NCI-H1092 treated with DMSO at 0.1 percent for 48 hours (cell line): ENCODE measurements at regions not wholly inside any gene's neighbourhood (a gene's known extent, or its start where the extent isn't known, plus 50 kb on each side); places are given as distances from the start of the nearest gene placed in this dataset.

ENCODE experiments used
- DNase-seq: peaks from one replicate; lab custom pipeline; 2025; lab: John Stamatoyannopoulos, UW

- DNase-seq = no peak
These were observed 367.9 kb downstream of the FAM133A start for GRCh38 chrX:94041881-94042280.

- no peak for DNase-seq
These were observed 371.7 kb downstream of the FAM133A start for GRCh38 chrX:94045724-94046123.

DNA sequence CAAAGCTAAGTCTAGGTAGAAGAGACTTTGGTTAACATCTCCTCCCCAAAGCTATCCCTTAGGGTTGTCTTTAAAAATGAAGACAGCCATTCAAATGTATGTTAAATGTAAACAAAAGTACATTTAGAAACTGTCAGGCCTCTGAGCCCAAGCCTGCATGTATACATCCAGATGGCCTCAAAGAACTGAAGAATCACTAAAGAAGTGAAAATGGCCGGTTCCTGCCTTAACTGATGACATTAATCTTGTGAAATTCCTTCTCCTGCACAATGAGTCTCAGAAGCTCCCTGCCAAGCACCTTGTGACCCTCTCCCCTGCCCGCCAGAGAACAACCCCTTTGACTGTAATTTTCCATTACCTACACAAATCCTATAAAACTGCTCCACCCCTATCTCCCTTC, 377.9 kb downstream of the FAM133A start:
- DNase-seq = no peak

DNA sequence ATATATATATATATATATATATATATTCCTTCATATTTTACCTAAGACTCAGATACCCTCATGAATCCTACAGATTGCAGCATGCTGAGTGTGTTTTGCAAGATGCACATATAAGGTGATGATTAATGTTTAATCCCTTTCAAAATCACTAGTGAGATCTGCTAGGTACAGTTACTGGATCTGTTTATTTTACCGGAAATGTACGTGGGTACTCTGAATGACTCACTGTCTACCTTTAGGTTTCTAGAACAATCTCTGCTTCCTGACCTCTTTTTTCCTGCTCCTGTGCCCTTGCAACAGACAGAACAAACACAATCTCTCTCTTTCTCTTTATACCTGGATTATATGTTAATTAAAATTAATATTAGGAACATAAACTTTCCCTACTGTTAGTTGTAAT, 379.6 kb downstream of the FAM133A start:
- no peak for DNase-seq

DNA sequence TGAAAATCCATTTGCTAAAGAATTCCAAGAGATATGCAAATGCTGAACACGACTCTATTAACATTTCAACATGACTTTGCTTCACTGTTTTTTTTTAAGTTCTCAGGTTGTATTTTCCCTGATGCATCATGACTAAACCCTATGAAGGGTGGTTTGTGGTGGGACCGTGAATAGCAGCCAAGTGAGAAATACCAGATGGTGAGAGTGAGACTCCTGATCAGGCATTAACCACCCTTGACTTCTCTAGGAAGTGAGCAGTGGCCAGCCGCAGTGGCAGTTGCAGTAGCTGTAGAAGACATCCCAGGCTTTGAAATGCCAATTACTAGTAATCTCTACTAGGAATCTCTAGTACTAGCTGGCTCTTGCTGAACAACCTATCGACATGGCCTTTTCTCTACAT, 383.4 kb downstream of the FAM133A start:
- DNase-seq = no peak

DNA sequence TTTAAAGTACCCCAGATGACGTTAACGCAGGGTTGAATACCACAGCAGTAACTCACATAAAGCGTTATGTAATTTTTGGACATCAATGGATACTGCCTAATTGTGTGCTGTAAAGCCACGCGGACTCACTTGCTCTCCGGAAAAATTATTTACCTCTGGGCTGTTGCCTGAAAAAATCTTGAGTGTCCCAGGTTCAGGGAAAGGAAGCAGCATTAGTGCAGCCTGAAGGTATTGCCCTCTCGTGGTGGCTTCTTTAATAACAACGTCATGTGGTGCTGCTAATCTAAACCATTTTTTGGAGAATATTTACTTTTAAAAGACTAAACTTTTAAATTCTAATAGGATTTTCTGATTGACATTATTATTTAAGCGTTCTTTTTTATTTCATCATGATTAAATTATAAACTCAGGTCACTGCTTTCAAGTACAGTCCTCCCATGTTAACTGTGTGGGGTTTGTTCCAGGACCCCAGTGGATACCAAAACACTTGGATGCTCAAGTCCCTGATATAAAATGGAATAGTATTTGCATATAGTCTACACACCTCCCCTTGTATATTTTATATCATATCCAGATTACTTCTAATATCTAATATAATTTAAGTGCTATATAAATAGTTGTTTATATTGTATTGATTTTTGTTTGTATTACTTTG, 384.8 kb downstream of the FAM133A start:
- peak; percentile 2 for DNase-seq

GRCh38 chrX:94065091-94065490, 391.1 kb downstream of the FAM133A start:
- no peak for DNase-seq

DNA sequence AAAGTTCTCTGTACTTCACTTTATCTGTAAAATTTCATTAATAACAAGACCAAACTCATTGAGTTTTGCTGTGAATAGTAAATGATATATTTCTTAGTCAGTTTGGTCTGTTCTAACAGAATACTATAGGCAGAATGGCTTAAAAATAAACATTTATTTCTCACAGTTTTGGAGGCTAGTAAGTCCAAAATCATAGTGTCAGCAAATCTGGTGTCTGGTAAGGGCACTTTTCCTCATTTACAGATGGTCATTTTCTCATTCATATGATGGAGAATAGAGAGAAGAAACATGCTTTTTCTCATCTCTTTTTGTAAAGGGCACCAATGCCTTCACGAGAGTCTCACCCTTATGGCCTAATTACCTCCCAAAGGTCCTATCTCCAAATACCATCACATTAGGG, 415.1 kb downstream of the FAM133A start:
- DNase-seq = no peak

DNA sequence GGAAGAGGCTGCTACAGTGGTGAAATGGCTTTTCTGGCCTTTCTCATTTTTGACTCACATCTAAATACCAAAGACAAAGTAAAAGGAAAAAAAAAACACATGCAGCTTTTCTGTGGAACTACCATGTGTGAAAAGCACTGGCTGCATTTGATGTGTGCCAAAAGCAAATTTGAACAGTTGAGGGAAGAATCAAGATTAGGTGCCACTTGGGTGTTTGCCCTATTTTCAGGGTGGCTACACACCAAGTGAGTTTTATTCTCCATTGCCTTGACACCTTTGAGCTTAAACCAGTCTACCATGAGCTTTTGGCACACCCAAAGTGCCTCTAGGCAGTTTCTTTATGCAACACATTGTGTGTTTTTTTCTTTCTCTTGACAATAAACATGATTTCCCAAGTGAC, 423.9 kb downstream of the FAM133A start:
- DNase-seq = no peak

- DNase-seq = no peak
These were observed 434.0 kb downstream of the FAM133A start for GRCh38 chrX:94107981-94108380.

DNA sequence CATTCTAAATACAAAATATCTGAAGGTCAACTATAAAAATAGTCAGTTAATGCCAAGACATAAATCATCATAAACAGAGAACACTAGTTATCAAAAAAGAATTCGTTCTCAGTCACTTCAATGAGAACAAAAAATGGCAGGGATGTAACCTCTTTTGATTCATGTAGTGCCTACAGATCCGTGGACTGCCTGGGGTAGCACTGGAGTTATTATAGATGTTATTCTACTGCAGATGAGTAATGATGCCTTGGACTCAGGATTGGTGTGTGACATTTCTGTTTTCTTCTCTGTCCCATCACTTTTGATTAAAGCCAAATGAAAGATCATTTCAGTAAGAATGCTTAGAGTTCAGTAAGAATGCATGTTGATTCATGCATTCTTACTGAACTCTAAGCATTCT, 440.4 kb downstream of the FAM133A start:
- DNase-seq = no peak

GRCh38 chrX:94121799-94122198, 447.8 kb downstream of the FAM133A start:
- no peak for DNase-seq

- DNase-seq = no peak
These were observed 449.1 kb downstream of the FAM133A start for GRCh38 chrX:94123062-94123461.

- no peak for DNase-seq
These were observed 489.0 kb downstream of the FAM133A start for GRCh38 chrX:94162971-94163370.

DNA sequence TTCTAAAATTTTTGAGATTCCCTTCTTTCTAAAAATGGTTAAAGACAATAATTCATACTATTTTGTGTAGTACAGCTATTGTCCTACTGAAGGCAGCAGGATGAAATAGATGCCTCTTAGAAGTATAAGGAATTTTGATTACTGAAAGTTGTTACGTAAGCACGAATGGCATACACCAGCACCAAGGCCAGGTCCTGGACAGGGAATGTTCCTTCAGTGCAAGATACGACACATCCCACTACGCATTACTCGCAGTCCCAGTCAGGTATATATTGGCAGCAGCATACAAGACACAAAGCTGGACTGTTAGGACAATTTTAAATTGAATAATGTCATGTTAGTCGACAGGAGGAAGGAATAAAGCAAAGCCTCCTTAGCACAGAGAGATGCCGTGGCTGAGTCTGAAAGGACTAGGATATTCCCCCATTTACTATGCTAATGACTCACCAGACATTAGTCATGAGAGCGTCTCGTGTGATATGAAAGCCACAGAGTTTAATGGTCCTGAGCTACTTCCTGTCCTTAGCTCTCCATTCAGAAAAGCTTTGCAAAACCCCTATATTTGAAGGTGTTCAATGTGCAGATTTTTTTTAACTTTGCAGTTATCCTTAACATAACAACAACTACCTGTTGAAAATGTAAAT, 504.3 kb downstream of the FAM133A start:
- no peak for DNase-seq

DNA sequence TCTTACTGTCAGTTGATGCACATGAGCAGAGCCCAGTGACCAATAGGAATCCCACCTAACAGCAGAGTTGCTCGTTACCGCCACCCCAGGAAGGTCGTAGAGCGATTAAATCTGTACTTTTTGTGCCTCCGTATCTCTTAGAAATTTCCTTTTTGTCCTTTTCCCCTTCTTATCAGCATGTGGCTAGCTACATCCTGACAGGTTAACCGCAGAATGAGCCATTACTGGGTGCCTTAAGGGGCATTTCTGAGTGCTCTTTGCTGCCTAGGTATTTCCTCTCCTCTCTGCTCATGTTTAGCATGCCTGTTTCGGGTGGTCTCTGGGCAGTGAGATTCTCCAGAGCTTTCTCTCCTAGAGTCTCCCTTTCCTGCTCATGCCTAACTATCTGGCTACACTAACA, 530.5 kb downstream of the FAM133A start:
- DNase-seq = no peak

- DNase-seq = no peak
These were observed 542.7 kb downstream of the FAM133A start for GRCh38 chrX:94216738-94217137.

- no peak for DNase-seq
These were observed 578.2 kb downstream of the FAM133A start for GRCh38 chrX:94252211-94252610.

DNA sequence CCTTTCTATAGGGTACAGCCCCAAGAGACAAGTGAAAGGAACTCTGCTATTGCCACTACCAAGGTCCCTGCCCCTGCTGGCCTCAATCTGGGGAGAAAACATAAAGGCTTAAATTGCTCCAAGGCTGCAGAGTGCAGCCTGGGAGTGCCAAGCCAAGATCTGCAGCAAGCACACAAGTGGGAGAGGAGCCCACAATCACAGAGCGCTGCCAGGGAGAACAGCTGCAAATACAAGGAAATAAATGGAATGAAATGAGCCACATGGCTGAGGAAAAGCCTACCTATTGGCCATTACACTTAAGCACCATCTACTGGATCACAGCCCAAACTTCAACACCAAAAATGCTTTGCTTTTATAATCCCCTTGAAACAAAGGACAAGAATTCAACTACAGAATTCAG, 582.4 kb downstream of the FAM133A start:
- DNase-seq = no peak

DNA sequence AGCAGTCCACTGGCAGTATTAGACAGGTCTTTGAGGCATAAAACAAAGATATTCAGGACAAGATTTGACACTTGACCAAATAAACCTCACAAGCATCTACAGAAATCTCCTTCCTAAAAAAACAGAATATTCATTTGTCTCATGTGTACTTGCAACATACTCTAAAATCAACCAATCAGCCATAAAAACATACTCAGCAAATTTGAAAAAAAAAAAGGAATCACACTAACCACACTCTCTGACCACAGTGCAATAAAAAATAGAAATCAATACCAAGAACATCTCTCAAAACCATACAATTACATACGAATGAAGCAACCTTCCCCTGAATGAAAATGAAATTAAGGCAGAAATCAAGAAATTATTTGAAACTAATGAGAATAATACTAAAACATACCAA, 591.3 kb downstream of the FAM133A start:
- DNase-seq = no peak

DNA sequence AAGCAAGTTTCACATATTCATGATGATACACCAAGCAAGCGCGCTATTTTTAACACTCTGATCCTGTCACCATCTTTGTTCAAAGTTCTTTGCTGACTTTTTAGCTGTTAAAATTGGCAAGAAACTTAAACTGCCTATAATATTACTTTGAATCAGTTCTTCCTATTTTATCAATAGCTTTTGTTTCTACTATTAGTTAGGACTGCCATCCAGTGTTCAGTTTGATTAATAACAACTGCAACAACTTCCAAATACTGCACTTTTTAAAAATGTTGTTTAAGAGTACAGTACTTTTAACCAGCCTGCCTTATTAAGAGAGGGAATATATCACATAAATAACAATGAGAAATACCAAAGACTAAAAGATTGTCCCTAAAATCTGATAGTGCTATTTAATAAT, 614.3 kb downstream of the FAM133A start:
- DNase-seq = no peak

DNA sequence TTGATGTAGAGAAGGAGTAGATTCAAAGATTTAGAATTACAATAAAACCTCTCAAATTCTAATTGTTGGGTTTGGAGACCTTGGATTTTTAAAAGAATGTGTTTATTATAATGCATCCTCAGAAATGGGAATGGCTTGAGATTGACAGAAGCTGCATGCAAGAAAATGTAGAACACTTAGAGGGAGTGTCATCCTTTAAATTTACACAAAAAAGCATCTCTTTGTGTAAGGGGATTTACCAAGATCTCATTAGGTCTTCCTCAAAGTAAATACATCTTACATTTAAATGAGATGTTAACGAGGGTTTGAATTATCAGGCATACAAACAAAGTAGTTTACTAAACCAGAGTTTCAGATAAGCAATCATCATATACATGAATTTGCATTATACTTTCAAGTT, 615.0 kb downstream of the FAM133A start:
- no peak for DNase-seq

DNA sequence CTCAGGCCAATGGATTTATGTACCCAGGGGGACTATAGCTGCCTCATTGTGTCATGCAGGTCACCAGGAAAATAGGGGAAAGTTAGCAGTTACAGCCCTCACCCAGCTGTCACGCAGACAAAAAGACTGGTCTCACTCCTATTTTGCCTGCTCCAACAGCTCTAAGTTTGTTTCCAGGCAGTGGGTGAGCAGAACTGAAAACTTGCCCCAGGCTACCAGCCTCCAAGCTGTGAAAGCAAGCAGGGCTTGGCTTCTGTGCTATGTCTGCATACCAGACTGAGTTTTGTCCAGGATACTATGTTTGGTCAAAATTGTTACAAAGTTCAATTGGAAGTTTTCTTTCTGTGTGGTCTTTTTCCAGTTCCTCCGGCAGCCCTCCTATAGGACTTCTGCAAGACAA, 628.4 kb downstream of the FAM133A start:
- no peak for DNase-seq

GRCh38 chrX:94329182-94329581, 655.2 kb downstream of the FAM133A start:
- DNase-seq = no peak
